ENCODE measurements at regions not wholly inside any gene's neighbourhood (a gene's known extent, or its start where the extent isn't known, plus 50 kb on each side); places are given as distances from the start of the nearest gene placed in this dataset.

DNA sequence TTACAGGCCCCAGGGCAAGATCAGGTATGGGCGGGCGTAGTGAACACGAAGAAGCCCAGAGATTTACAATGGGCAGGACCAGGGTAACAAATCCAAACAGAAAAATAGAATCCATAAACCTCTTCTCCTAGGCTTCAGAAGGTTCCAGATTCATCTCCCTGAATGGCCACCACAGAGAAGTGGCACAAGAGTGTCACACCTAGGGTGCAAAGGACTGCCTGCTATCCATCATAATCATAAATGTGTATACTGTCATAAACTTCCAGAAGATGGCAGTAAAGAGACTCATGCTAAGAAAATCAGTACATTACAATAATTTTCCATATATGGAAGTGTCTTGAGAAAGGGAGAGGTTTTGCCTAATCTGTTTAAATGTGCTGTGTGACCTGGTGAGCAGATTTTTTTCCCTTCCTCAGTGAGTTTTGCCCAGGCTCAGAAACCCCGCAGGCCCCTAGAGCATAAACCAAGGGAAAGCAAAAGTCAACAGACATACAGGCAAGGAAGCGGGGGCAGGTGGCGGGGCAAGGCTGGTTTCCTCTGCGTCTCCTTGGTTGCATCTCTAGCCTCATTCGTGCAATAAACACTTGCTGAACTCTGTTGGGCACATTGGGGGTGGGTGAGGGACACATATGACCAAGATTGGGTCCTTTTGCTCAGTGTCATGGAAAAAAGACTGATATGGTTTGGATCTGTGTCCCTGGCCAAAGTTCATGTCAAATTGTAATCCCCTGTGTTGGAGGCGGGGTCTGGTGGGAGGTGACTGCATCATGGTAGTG is 92.0 kb upstream of the CDH5 start:
- peak; percentile 51 for TF ChIP-seq CTCF (IDR thresholded peaks at IDR 0.05; ENCODE audit: low read depth, low read length, poor library complexity, severe bottlenecking)
- no peak for TF ChIP-seq EZH2phosphoT487 (IDR thresholded peaks at IDR 0.05; ENCODE audit: borderline replicate concordance, low read length)

All from DOHH2 (cell line).